HCT116 (cell line): ENCODE measurements at regions not wholly inside any gene's neighbourhood (a gene's known extent, or its start where the extent isn't known, plus 50 kb on each side); places are given as distances from the start of the nearest gene placed in this dataset.

Source experiments
- ATAC-seq: fragments of 200-7000 bp; cut with Tn5 transposase; 2 replicates; pipeline ENCODE4 v1.9.1; 2020; ENCODE audit warnings: mild to moderate bottlenecking, moderate library complexity
- BruUV-seq: library from RNA; stranded (reverse); fragments of 400-500 nt; replicated peaks from 2 replicates; lab custom pipeline; 2021; lab: Mats Ljungman, UMichigan
- CTCF ChIA-PET: fragments of 300-600 bp; sonication (Branson Sonifier 250); formaldehyde crosslinking; loops from one replicate; lab custom pipeline; 2021; ENCODE audit warnings: antibody characterized with exemption; lab: Charles Lee
- POLR2A ChIA-PET: fragments of 300-600, 350-600 bp; sonication (Branson Sonifier 250); formaldehyde crosslinking; loops from one replicate; lab custom pipeline; 2021; ENCODE audit warnings: antibody characterized with exemption; lab: Charles Lee
- RAD21 ChIA-PET, 2 experiments: fragments of 300-600 bp; sonication (Branson Sonifier 250); formaldehyde crosslinking; loops; one replicate each; lab custom pipeline; 2023; ENCODE audit warnings: low total read pairs in 2 of 2; ENCODE audit not compliant: uncharacterized antibody in 2 of 2, unreplicated experiment in 2 of 2, low non-redundant PET in 1 of 2; lab: Charles Lee
- DNase-seq: peaks from one replicate; pipeline ENCODE4 v3.0.0-alpha.2; 2010; ENCODE audit warnings: low read depth, low spot score
- H2AFZ ChIP-seq: fragments of 200-600 bp; shearing (Covaris generic), sonication (generic); 2 replicates; pipeline ENCODE4 v1.6.1; 2017; ENCODE audit warnings: low read depth, mixed run types, mixed read lengths, antibody characterized with exemption, low read length; ENCODE audit not compliant: poor library complexity, severe bottlenecking
- H3K27ac ChIP-seq: 2 replicates; pipeline ENCODE4 v1.5.1; 2012; ENCODE audit warnings: low read depth, low read length
- H3K27me3 ChIP-seq: fragments of 200-600 bp; sonication (generic); 2 replicates; pipeline ENCODE4 v1.6.1; 2016; ENCODE audit warnings: mixed run types, low read length, mixed read lengths; ENCODE audit not compliant: insufficient read depth
- H3K36me3 ChIP-seq, 2 experiments: fragments of 200-500 bp in 1 of 2; fragments of 200-600 bp in 1 of 2; sonication (Bioruptor generic) in 1 of 2; sonication (generic) in 1 of 2; 2 replicates each; pipeline versions ENCODE4 v1.5.1 to v1.6.1; 2014 to 2016; ENCODE audit warnings: low read length in 2 of 2, inconsistent platforms in 1 of 2, mixed read lengths in 1 of 2, mixed run types in 1 of 2; ENCODE audit not compliant: insufficient read depth in 2 of 2, control insufficient read depth in 1 of 2
- H3K4me1 ChIP-seq, 2 experiments: fragments of 200-600 bp in 1 of 2; sonication (generic) in 1 of 2; 2 replicates each; pipeline versions ENCODE4 v1.5.1 to v1.6.1; 2012 to 2017; ENCODE audit warnings: low read length in 2 of 2, inconsistent platforms in 1 of 2, mild to moderate bottlenecking in 1 of 2, mixed read lengths in 1 of 2, mixed run types in 1 of 2, moderate library complexity in 1 of 2; ENCODE audit not compliant: insufficient read depth in 2 of 2, control insufficient read depth in 1 of 2
- H3K4me2 ChIP-seq: fragments of 200-600 bp; sonication (generic); 2 replicates; pipeline ENCODE4 v1.6.1; 2017; ENCODE audit warnings: mixed run types, low read length, mixed read lengths
- H3K4me3 ChIP-seq, 2 experiments: fragments of 200-600 bp in 1 of 2; sonication (generic) in 1 of 2; replicated peaks in 1 of 2; 2 replicates each; pipeline ENCODE4 v1.5.1; 2011 to 2016; ENCODE audit warnings: low read length in 2 of 2, control low read depth in 1 of 2, low read depth in 1 of 2, mild to moderate bottlenecking in 1 of 2, mixed read lengths in 1 of 2, mixed run types in 1 of 2
- H3K79me2 ChIP-seq: fragments of 200-600 bp; sonication (generic); 2 replicates; pipeline ENCODE4 v1.6.1; 2017; ENCODE audit warnings: mild to moderate bottlenecking, mixed run types, low read length, moderate library complexity, mixed read lengths; ENCODE audit not compliant: insufficient read depth
- H3K9ac ChIP-seq: fragments of 200-600 bp; sonication (generic); 2 replicates; pipeline ENCODE4 v1.6.1; 2016; ENCODE audit warnings: low read length, mixed read lengths
- H3K9me2 ChIP-seq: fragments of 200-600 bp; sonication (generic), shearing (Covaris generic); 2 replicates; pipeline ENCODE4 v1.6.1; 2017; ENCODE audit warnings: mixed run types, mild to moderate bottlenecking, moderate library complexity; ENCODE audit not compliant: insufficient read depth
- H3K9me3 ChIP-seq, 2 experiments: fragments of 200-500 bp in 1 of 2; fragments of 200-600 bp in 1 of 2; sonication (Bioruptor generic) in 1 of 2; sonication (generic) in 1 of 2; 2 replicates each; pipeline ENCODE4 v1.6.1; 2014 to 2017; ENCODE audit warnings: low read length in 2 of 2, mixed read lengths in 2 of 2, inconsistent platforms in 1 of 2, low read depth in 1 of 2, mild to moderate bottlenecking in 1 of 2, mixed run types in 1 of 2, moderate library complexity in 1 of 2; ENCODE audit not compliant: control insufficient read depth in 1 of 2, insufficient read depth in 1 of 2
- H4K20me1 ChIP-seq: fragments of 200-600 bp; sonication (generic), shearing (Covaris generic); 2 replicates; pipeline ENCODE4 v1.6.1; 2017; ENCODE audit warnings: mixed run types, mild to moderate bottlenecking, moderate library complexity; ENCODE audit not compliant: insufficient read depth
- ATF3 ChIP-seq: IDR thresholded peaks from 2 replicates; pipeline ENCODE4 v1.6.1; 2012
- CBX3 ChIP-seq: IDR thresholded peaks from 2 replicates; pipeline ENCODE4 v1.6.1; 2012; ENCODE audit warnings: low read depth
- CEBPB ChIP-seq: IDR thresholded peaks from 2 replicates; pipeline ENCODE4 v1.6.1; 2012; ENCODE audit warnings: low read depth
- CTCF ChIP-seq, 3 experiments: fragments of 200-600 bp in 1 of 3; sonication (generic) in 1 of 3; IDR thresholded peaks in 2 of 3; conservative IDR thresholded peaks in 1 of 3; 2 replicates each; pipeline ENCODE4 v1.5.1; 2012 to 2017; ENCODE audit warnings: low read depth in 2 of 3, low read length in 2 of 3, antibody characterized with exemption in 1 of 3, borderline replicate concordance in 1 of 3, control low read depth in 1 of 3, mild to moderate bottlenecking in 1 of 3, mixed read lengths in 1 of 3, mixed run types in 1 of 3, moderate library complexity in 1 of 3; ENCODE audit not compliant: insufficient read depth in 1 of 3
- EGR1 ChIP-seq: IDR thresholded peaks from 2 replicates; pipeline ENCODE4 v1.6.1; 2012; ENCODE audit warnings: low read depth
- EZH2 ChIP-seq: fragments of 200-600 bp; sonication (generic); IDR thresholded peaks from 2 replicates; pipeline ENCODE4 v1.6.1; 2017; ENCODE audit warnings: antibody characterized with exemption, mixed run types
- REST ChIP-seq: IDR thresholded peaks from 2 replicates; pipeline ENCODE4 v1.6.1; 2012; ENCODE audit warnings: low read depth
- SIN3A ChIP-seq: IDR thresholded peaks from 2 replicates; pipeline ENCODE4 v1.6.1; 2012; ENCODE audit warnings: low read depth
- SP1 ChIP-seq: IDR thresholded peaks from 2 replicates; pipeline ENCODE4 v1.6.1; 2012; ENCODE audit warnings: low read depth
- SRF ChIP-seq: IDR thresholded peaks from 2 replicates; pipeline ENCODE4 v1.6.1; 2012; ENCODE audit warnings: low read depth
- YY1 ChIP-seq: IDR thresholded peaks from 2 replicates; pipeline ENCODE4 v1.6.1; 2011; ENCODE audit warnings: low read length, low read depth, moderate library complexity, mild to moderate bottlenecking; ENCODE audit not compliant: insufficient replicate concordance; ENCODE audit errors: extremely low read depth
- ZBTB33 ChIP-seq: IDR thresholded peaks from 2 replicates; pipeline ENCODE4 v1.6.1; 2011; ENCODE audit warnings: mild to moderate bottlenecking, low read length, moderate library complexity; ENCODE audit not compliant: insufficient replicate concordance; ENCODE audit errors: extremely low read depth
- ZFX ChIP-seq: fragments of 450-650 bp; IDR thresholded peaks from 2 replicates; pipeline ENCODE4 v1.6.1; 2017
- ZNF274 ChIP-seq: fragments of 200-500 bp; sonication (Bioruptor generic); IDR thresholded peaks from 2 replicates; pipeline ENCODE4 v1.6.1; 2014; ENCODE audit warnings: mild to moderate bottlenecking, low read depth, low read length, inconsistent platforms
- intact Hi-C: fragments of 100-400 bp; cut with micrococcal nuclease; formaldehyde crosslinking; loops from 2 replicates; pipeline ENCODE4 v1.10.0; 2022

- H3K9me3 ChIP-seq, result no peaks in the 10 kb centered on the region; a peak in 1 of 4 replicates
- no peaks in the 10 kb centered on the region for H3K79me2 ChIP-seq
- peaks cover 9% of the 10 kb centered on the region; the same call in 1 of the 2 replicates for H3K27me3 ChIP-seq
- BruUV-seq, result no TSS peak
- H4K20me1 ChIP-seq, result no peaks in the 10 kb centered on the region
- TF ChIP-seq CTCF (IDR thresholded peaks at IDR 0.05 in 2 of 3, conservative IDR thresholded peaks at IDR 0.05 in 1 of 3; ENCODE audit: borderline replicate concordance in 1 of 3, insufficient read depth in 1 of 3, low read depth in 2 of 3, low read length in 2 of 3), result no peak
- TF ChIP-seq CBX3, result no peak
- no peak for TF ChIP-seq CEBPB
- TF ChIP-seq, all 23 proteins: peak for 0
- ChIA-PET RAD21 (no interaction called here), POLR2A (no interaction called here), CTCF (no interaction called here)
- no peak overlapping the region for H3K4me3 ChIP-seq
- H3K9me2 ChIP-seq, result no peaks in the 10 kb centered on the region
- H3K4me1 ChIP-seq, result no peaks in the 10 kb centered on the region
- H3K9ac ChIP-seq, result no peak overlapping the region
- H3K27ac ChIP-seq, result no peak overlapping the region
- ATAC-seq (no peak), DNase-seq (no peak)
- no peak overlapping the region for H3K4me2 ChIP-seq
- intact Hi-C loops, result no loop called here
- no peak overlapping the region for H2AFZ ChIP-seq
- H3K36me3 ChIP-seq, result no peaks in the 10 kb centered on the region
Observed at GRCh38 chr2:236848501-236848900, 237.2 kb upstream of the COPS8 start.

- H3K27ac ChIP-seq, result no peak overlapping the region
- ChIA-PET POLR2A (no interaction called here), RAD21 (no interaction called here), CTCF (no interaction called here)
- intact Hi-C loops, result no loop called here
- no peaks in the 10 kb centered on the region for H3K79me2 ChIP-seq
- H3K4me3 ChIP-seq, result no peak overlapping the region
- DNase-seq (no peak), ATAC-seq (no peak)
- H4K20me1 ChIP-seq, result no peaks in the 10 kb centered on the region
- no peaks in the 10 kb centered on the region for H3K9me2 ChIP-seq
- H3K9ac ChIP-seq, result no peak overlapping the region
- no peak overlapping the region for H2AFZ ChIP-seq
- H3K4me2 ChIP-seq, result no peak overlapping the region
- H3K4me1 ChIP-seq, result no peaks in the 10 kb centered on the region
- H3K9me3 ChIP-seq, result no peaks in the 10 kb centered on the region; a peak in 1 of 4 replicates
- H3K36me3 ChIP-seq, result no peaks in the 10 kb centered on the region
- H3K27me3 ChIP-seq, result peaks cover 9% of the 10 kb centered on the region; the same call in 1 of the 2 replicates
- no TSS peak for BruUV-seq
- TF ChIP-seq SRF (no peak), EGR1 (no peak), ZFX (no peak), ZBTB33 (no peak), SP1 (no peak), YY1 (no peak), ZNF274 (no peak), ATF3 (no peak), REST (no peak), EZH2 (no peak), SIN3A (no peak)
Observed at GRCh38 chr2:236849508-236849907, 236.2 kb upstream of the COPS8 start.
